Esophagus squamous epithelium (tissue), 4 donors: ENCODE measurements at regions not wholly inside any gene's neighbourhood (a gene's known extent, or its start where the extent isn't known, plus 50 kb on each side); places are given as distances from the start of the nearest gene placed in this dataset.

Experiments
- CTCF ChIP-seq, 6 experiments: fragments of 450-650 bp in 4 of 6; fragments of 200-600 bp in 2 of 6; sonication (generic) in 2 of 6; IDR thresholded peaks; one replicate each; pipeline ENCODE4 v1.5.1; 2016 to 2019; ENCODE audit warnings: antibody characterized with exemption in 6 of 6, mild to moderate bottlenecking in 4 of 6, moderate library complexity in 4 of 6
- POLR2A ChIP-seq, 4 donors: fragments of 450-650 bp; IDR thresholded peaks; one replicate each; pipeline ENCODE4 v1.6.1; 2017; ENCODE audit warnings: antibody characterized with exemption in 4 of 4, mild to moderate bottlenecking in 4 of 4, moderate library complexity in 3 of 4

DNA sequence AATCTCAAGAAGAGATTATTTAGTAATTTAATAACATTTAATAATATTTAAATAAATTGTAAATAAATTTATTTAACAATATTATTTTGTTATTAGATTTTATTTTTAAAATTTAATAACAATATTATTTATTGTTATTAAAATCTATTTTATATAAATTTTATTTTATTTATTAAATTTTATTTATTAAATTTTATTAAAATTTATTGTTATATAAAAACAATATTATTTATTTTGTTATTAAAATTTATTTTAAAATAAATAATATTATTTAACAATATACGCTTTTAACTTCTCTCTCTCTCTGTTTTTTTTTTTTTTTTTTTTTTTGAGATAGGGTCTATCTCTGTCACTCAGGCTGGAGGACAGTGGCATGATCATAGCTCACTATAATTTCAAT lies 347.1 kb upstream of the LRRC7 start:
- TF ChIP-seq CTCF (IDR thresholded peaks at IDR 0.05): no peak
- no peak for TF ChIP-seq POLR2A (IDR thresholded peaks at IDR 0.05)
